Astrocyte (in vitro differentiated cells and primary cell): ENCODE measurements at regions not wholly inside any gene's neighbourhood (a gene's known extent, or its start where the extent isn't known, plus 50 kb on each side); places are given as distances from the start of the nearest gene placed in this dataset.

Experiments
- DNase-seq: peaks from one replicate; pipeline ENCODE4 v3.0.0-alpha.2; 2010; ENCODE audit warnings: low read depth
- FAIRE-seq: peaks from 2 replicates; lab custom pipeline; 2011; peaks lifted over from hg19 to GRCh38; lab: Jason Lieb, UNC
- H2AFZ ChIP-seq: 2 replicates; pipeline ENCODE4 v1.6.0; 2012; ENCODE audit warnings: low read depth, low read length, inconsistent platforms
- H3K27ac ChIP-seq: 2 replicates; pipeline ENCODE4 v1.5.1; 2011; ENCODE audit warnings: low read depth, low read length, inconsistent platforms
- H3K27me3 ChIP-seq: 2 replicates; pipeline ENCODE4 v1.6.0; 2011; ENCODE audit warnings: low read length, inconsistent platforms; ENCODE audit not compliant: insufficient read depth
- H3K36me3 ChIP-seq: 2 replicates; pipeline ENCODE4 v1.5.1; 2011; ENCODE audit warnings: low read length, inconsistent platforms; ENCODE audit not compliant: insufficient read depth
- H3K4me1 ChIP-seq: 2 replicates; pipeline ENCODE4 v1.5.1; 2011; ENCODE audit warnings: low read length, inconsistent platforms; ENCODE audit not compliant: insufficient read depth
- H3K4me2 ChIP-seq: 2 replicates; pipeline ENCODE4 v1.6.0; 2012; ENCODE audit warnings: low read length, inconsistent platforms
- H3K4me3 ChIP-seq: 2 replicates; pipeline ENCODE4 v1.5.1; 2011; ENCODE audit warnings: low read depth, mild to moderate bottlenecking, low read length, inconsistent platforms; ENCODE audit not compliant: insufficient read depth
- H3K79me2 ChIP-seq: 2 replicates; pipeline ENCODE4 v1.6.0; 2012; ENCODE audit warnings: mild to moderate bottlenecking, low read length, inconsistent platforms; ENCODE audit not compliant: insufficient read depth
- H3K9ac ChIP-seq: 2 replicates; pipeline ENCODE4 v1.6.0; 2012; ENCODE audit warnings: mild to moderate bottlenecking, low read length, inconsistent platforms
- H3K9me3 ChIP-seq: 2 replicates; pipeline ENCODE4 v1.5.1; 2012; ENCODE audit warnings: low read depth, mild to moderate bottlenecking, low read length, inconsistent platforms; ENCODE audit not compliant: insufficient read depth
- H4K20me1 ChIP-seq: 2 replicates; pipeline ENCODE4 v1.6.0; 2012; ENCODE audit warnings: low read length, inconsistent platforms; ENCODE audit not compliant: insufficient read depth
- H3K27ac Mint-ChIP-seq: one replicate; pipeline ENCODE4 v1.8.0; 2021; ENCODE audit warnings: mild to moderate bottlenecking, mixed read lengths; ENCODE audit not compliant: unreplicated experiment
- H3K27me3 Mint-ChIP-seq: one replicate; pipeline ENCODE4 v1.8.0; 2021; ENCODE audit warnings: low read depth, mixed read lengths; ENCODE audit not compliant: unreplicated experiment
- H3K36me3 Mint-ChIP-seq: one replicate; pipeline ENCODE4 v1.8.0; 2021; ENCODE audit warnings: low read depth, mixed read lengths; ENCODE audit not compliant: unreplicated experiment
- H3K4me1 Mint-ChIP-seq: one replicate; pipeline ENCODE4 v1.8.0; 2021; ENCODE audit warnings: low read depth, mixed read lengths; ENCODE audit not compliant: unreplicated experiment
- H3K4me3 Mint-ChIP-seq: one replicate; pipeline ENCODE4 v1.8.0; 2021; ENCODE audit warnings: mild to moderate bottlenecking, moderate library complexity, mixed read lengths; ENCODE audit not compliant: unreplicated experiment
- H3K9me3 Mint-ChIP-seq: one replicate; pipeline ENCODE4 v1.8.0; 2021; ENCODE audit warnings: mild to moderate bottlenecking, mixed read lengths; ENCODE audit not compliant: unreplicated experiment
- EZH2 ChIP-seq: IDR thresholded peaks from 2 replicates; pipeline ENCODE4 v1.6.1; 2012; ENCODE audit warnings: mild to moderate bottlenecking, low read length, inconsistent platforms; ENCODE audit not compliant: insufficient read depth
- TF ChIP-seq, protein P1 (sequence below): IDR thresholded peaks from 2 replicates; pipeline ENCODE4 v1.5.1; 2011; ENCODE audit warnings: low read depth, mild to moderate bottlenecking, inconsistent platforms, low read length, moderate library complexity; ENCODE audit not compliant: insufficient read depth

DNA sequence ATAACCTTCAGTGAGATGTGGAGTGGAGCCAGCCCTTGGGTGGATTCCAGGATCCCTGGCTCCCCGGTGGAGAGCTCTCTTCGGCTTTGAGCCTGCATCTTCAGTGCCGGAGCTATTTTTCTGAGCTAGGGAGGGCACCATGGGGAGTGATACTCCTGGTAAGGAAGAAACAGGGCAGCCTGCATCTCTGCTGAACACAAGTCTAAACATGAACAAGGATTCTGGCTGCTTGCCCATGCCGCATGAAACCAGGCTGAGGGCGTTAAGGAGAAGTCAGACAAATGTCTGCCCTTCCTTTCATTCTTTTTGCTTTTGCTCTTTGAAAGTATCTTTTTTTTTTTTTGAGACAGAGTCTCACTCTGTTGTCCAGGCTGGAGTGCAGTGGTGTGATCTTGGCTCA is 60.4 kb downstream of the EVX1 start:
- no peak overlapping the region for H3K9ac ChIP-seq
- H3K27me3 ChIP-seq: no peaks in the 10 kb centered on the region
- no peaks in the 10 kb centered on the region for H4K20me1 ChIP-seq
- H3K27me3 Mint-ChIP-seq: peaks cover 12% of the 10 kb centered on the region
- no peak overlapping the region for H3K27ac Mint-ChIP-seq
- H3K27ac ChIP-seq: no peak overlapping the region
- no peak overlapping the region for H3K4me2 ChIP-seq
- H3K4me1 Mint-ChIP-seq: no peaks in the 10 kb centered on the region
- H3K36me3 Mint-ChIP-seq: no peaks in the 10 kb centered on the region
- no peak overlapping the region for H3K4me3 ChIP-seq
- no peaks in the 10 kb centered on the region for H3K4me1 ChIP-seq
- no peak for TF ChIP-seq EZH2
- TF ChIP-seq, protein P1, sequence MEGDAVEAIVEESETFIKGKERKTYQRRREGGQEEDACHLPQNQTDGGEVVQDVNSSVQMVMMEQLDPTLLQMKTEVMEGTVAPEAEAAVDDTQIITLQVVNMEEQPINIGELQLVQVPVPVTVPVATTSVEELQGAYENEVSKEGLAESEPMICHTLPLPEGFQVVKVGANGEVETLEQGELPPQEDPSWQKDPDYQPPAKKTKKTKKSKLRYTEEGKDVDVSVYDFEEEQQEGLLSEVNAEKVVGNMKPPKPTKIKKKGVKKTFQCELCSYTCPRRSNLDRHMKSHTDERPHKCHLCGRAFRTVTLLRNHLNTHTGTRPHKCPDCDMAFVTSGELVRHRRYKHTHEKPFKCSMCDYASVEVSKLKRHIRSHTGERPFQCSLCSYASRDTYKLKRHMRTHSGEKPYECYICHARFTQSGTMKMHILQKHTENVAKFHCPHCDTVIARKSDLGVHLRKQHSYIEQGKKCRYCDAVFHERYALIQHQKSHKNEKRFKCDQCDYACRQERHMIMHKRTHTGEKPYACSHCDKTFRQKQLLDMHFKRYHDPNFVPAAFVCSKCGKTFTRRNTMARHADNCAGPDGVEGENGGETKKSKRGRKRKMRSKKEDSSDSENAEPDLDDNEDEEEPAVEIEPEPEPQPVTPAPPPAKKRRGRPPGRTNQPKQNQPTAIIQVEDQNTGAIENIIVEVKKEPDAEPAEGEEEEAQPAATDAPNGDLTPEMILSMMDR: no peak
- no peaks in the 10 kb centered on the region for H3K9me3 Mint-ChIP-seq
- DNase-seq (no peak), FAIRE-seq (no peak)
- H2AFZ ChIP-seq: no peak overlapping the region
- H3K4me3 Mint-ChIP-seq: no peak overlapping the region
- H3K36me3 ChIP-seq: no peaks in the 10 kb centered on the region
- no peaks in the 10 kb centered on the region for H3K9me3 ChIP-seq
- H3K79me2 ChIP-seq: no peaks in the 10 kb centered on the region

DNA sequence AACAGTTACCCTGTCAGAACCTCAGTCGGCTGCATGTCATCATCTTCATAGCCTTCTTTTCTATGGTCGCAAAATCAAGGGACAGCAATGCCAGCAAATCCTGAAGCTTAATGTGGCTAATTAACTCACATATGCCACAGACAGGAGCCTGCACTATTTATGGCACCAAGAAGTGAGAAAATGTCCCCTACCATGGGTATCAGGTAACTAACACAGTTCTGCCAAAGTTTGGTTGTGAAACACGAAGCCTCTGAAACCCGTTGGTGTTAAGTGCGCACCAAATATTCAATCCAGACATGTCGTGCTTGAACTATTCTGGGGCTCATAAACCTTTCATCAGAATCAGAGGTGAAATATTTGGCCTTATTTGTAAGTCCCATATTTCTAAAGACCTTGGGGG is 63.3 kb downstream of the EVX1 start:
- DNase-seq (no peak), FAIRE-seq (no peak)
- H3K27me3 Mint-ChIP-seq: peaks cover 9% of the 10 kb centered on the region
- no peaks in the 10 kb centered on the region for H3K4me1 ChIP-seq
- no peaks in the 10 kb centered on the region for H3K27me3 ChIP-seq
- no peak overlapping the region for H3K4me3 ChIP-seq
- H3K9me3 Mint-ChIP-seq: no peaks in the 10 kb centered on the region
- H3K4me2 ChIP-seq: no peak overlapping the region
- H3K9me3 ChIP-seq: no peaks in the 10 kb centered on the region
- H3K27ac Mint-ChIP-seq: no peak overlapping the region
- H3K36me3 Mint-ChIP-seq: no peaks in the 10 kb centered on the region
- H3K9ac ChIP-seq: no peak overlapping the region
- H2AFZ ChIP-seq: no peak overlapping the region
- H3K4me1 Mint-ChIP-seq: no peaks in the 10 kb centered on the region
- TF ChIP-seq, protein P1: no peak
- no peak for TF ChIP-seq EZH2
- no peak overlapping the region for H3K4me3 Mint-ChIP-seq
- no peaks in the 10 kb centered on the region for H3K79me2 ChIP-seq
- no peak overlapping the region for H3K27ac ChIP-seq
- H3K36me3 ChIP-seq: no peaks in the 10 kb centered on the region
- H4K20me1 ChIP-seq: no peaks in the 10 kb centered on the region

DNA sequence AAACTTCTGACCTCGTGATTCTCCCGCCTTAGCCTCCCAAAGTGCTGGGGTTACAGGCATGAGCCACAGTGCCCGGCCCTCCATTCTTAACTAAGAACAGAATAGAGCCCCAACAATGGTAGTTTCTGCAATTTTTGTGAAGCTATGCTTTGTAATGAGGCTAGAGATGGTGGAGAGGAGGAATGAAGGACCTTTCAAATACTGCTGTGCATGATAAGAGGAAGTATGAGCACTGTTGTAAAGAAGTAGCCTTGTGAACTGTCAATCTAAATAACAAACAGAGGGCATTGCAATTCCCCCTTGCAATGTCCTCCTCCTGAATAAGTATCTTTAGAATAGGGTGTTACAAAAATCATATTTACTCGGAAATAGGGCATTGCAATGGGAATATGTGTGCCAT is 70.2 kb downstream of the EVX1 start:
- H3K27ac Mint-ChIP-seq: no peak overlapping the region
- no peak overlapping the region for H3K4me3 Mint-ChIP-seq

More for the DNA sequence above, 70.2 kb downstream of the EVX1 start:
- H2AFZ ChIP-seq: no peak overlapping the region
- H3K9ac ChIP-seq: no peak overlapping the region
- H3K9me3 ChIP-seq: no peaks in the 10 kb centered on the region
- no peaks in the 10 kb centered on the region for H3K27me3 ChIP-seq
- FAIRE-seq (no peak), DNase-seq (no peak)
- Mint-ChIP-seq H3K27me3 (no peaks in the 10 kb centered on the region), H3K4me1 (no peaks in the 10 kb centered on the region), H3K36me3 (no peaks in the 10 kb centered on the region), H3K9me3 (no peaks in the 10 kb centered on the region)
- no peaks in the 10 kb centered on the region for H4K20me1 ChIP-seq
- TF ChIP-seq, protein P1: no peak
- no peak for TF ChIP-seq EZH2
- no peak overlapping the region for H3K4me2 ChIP-seq
- H3K4me3 ChIP-seq: no peak overlapping the region
- no peaks in the 10 kb centered on the region for H3K36me3 ChIP-seq
- H3K4me1 ChIP-seq: no peaks in the 10 kb centered on the region
- H3K27ac ChIP-seq: no peak overlapping the region
- H3K79me2 ChIP-seq: no peaks in the 10 kb centered on the region
